Fibroblast of the conjunctiva (primary cell): ENCODE measurements at regions not wholly inside any gene's neighbourhood (a gene's known extent, or its start where the extent isn't known, plus 50 kb on each side); places are given as distances from the start of the nearest gene placed in this dataset.
A peak's percentile ranks its signal among the peaks of the same experiment; 100 is the strongest.

ENCODE experiments used
- DNase-seq: peaks from one replicate; pipeline ENCODE4 v3.0.0-alpha.2; 2010; ENCODE audit warnings: low read depth

GRCh38 chr12:115129727-115130126, 445.8 kb upstream of the TBX3 start:
- DNase-seq = no peak

GRCh38 chr12:115121053-115121452, 437.1 kb upstream of the TBX3 start:
- DNase-seq = no peak

GRCh38 chr12:115118177-115118724, 434.3 kb upstream of the TBX3 start:
- no peak for DNase-seq

- no peak for DNase-seq
Measured at GRCh38 chr12:115114140-115114539, 430.2 kb upstream of the TBX3 start.

- DNase-seq = no peak
Measured at GRCh38 chr12:115109863-115110262, 425.9 kb upstream of the TBX3 start.

- no peak for DNase-seq
Measured at GRCh38 chr12:115108129-115109100, 424.4 kb upstream of the TBX3 start.

GRCh38 chr12:115103884-115104883, 420.2 kb upstream of the TBX3 start:
- no peak for DNase-seq

GRCh38 chr12:115102450-115102849, 418.5 kb upstream of the TBX3 start:
- no peak for DNase-seq

- DNase-seq = no peak
Measured at GRCh38 chr12:115101520-115101919, 417.5 kb upstream of the TBX3 start.

GRCh38 chr12:115097416-115097815, 413.4 kb upstream of the TBX3 start:
- DNase-seq = no peak

- peak; percentile 37 for DNase-seq
Measured at GRCh38 chr12:115096588-115097397, 412.8 kb upstream of the TBX3 start.

GRCh38 chr12:115095073-115095748, 411.2 kb upstream of the TBX3 start:
- no peak for DNase-seq

GRCh38 chr12:115094163-115094816, 410.3 kb upstream of the TBX3 start:
- no peak for DNase-seq

GRCh38 chr12:115093261-115093660, 409.3 kb upstream of the TBX3 start:
- no peak for DNase-seq

GRCh38 chr12:115090783-115091182, 406.8 kb upstream of the TBX3 start:
- no peak for DNase-seq

- no peak for DNase-seq
Measured at GRCh38 chr12:115088995-115089841, 405.2 kb upstream of the TBX3 start.

GRCh38 chr12:115088328-115088994, 404.5 kb upstream of the TBX3 start:
- no peak for DNase-seq

GRCh38 chr12:115085594-115085993, 401.6 kb upstream of the TBX3 start:
- DNase-seq = no peak

- no peak for DNase-seq
Measured at GRCh38 chr12:115079760-115080159, 395.8 kb upstream of the TBX3 start.
